IPS-20b (cell line): ENCODE measurements at regions not wholly inside any gene's neighbourhood (a gene's known extent, or its start where the extent isn't known, plus 50 kb on each side); places are given as distances from the start of the nearest gene placed in this dataset.

ENCODE experiments used
- H3K27ac ChIP-seq: one replicate; pipeline ENCODE4 v1.5.1; 2013; ENCODE audit warnings: low read length
- H3K27me3 ChIP-seq: 2 replicates; pipeline ENCODE4 v1.6.1; 2013; ENCODE audit warnings: mild to moderate bottlenecking, low read length, inconsistent platforms; ENCODE audit not compliant: insufficient read depth
- H3K36me3 ChIP-seq: 2 replicates; pipeline ENCODE4 v1.6.1; 2013; ENCODE audit warnings: low read depth, mild to moderate bottlenecking, inconsistent platforms, low read length, moderate library complexity; ENCODE audit not compliant: insufficient read depth
- H3K4me1 ChIP-seq: 2 replicates; pipeline ENCODE4 v1.6.1; 2013; ENCODE audit warnings: mild to moderate bottlenecking, control low read depth, inconsistent platforms, low read length, moderate library complexity; ENCODE audit not compliant: insufficient read depth
- H3K4me3 ChIP-seq: 2 replicates; pipeline ENCODE4 v1.5.1; 2013; ENCODE audit warnings: mild to moderate bottlenecking, low read length, inconsistent platforms
- H3K9ac ChIP-seq: 2 replicates; pipeline ENCODE4 v1.6.1; 2013; ENCODE audit warnings: low read depth, mild to moderate bottlenecking, inconsistent platforms, low read length, moderate library complexity
- H3K9me3 ChIP-seq: 2 replicates; pipeline ENCODE4 v1.6.1; 2013; ENCODE audit warnings: mild to moderate bottlenecking, low read depth, low read length, inconsistent platforms; ENCODE audit not compliant: insufficient read depth

DNA sequence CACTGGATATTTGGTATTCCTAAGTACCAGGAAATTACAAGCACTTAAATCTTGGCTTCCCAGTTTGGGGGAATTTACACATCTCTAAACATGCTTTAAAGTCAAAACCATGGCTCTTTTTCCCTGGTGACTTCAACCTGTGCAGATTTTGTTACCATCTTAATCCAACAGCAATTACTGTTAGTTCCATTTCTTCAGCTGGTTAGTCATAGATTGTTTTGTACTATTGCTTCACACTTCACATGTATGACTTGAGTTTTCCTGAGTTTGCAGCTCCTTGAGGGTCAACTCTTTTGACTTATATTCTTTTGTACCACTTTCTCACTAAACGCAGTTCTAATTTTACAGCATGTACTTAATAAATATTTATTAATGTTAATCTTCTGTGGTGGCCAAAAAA is 203.4 kb upstream of the RND3 start:
- Histone ChIP-seq H3K27ac (no peak overlapping the region), H3K27me3 (no peaks in the 10 kb centered on the region), H3K4me3 (no peak overlapping the region), H3K9me3 (no peaks in the 10 kb centered on the region), H3K9ac (no peak overlapping the region), H3K36me3 (no peaks in the 10 kb centered on the region), H3K4me1 (0 out of 2 replicates have a peak, but pooled peaks cover 2% of the 10 kb centered on the region)

GRCh38 chr2:150690261-150690660 is 202.8 kb upstream of the RND3 start:
- Histone ChIP-seq H3K27ac (no peak overlapping the region), H3K9me3 (no peaks in the 10 kb centered on the region), H3K36me3 (no peaks in the 10 kb centered on the region), H3K27me3 (no peaks in the 10 kb centered on the region), H3K4me3 (no peak overlapping the region), H3K4me1 (0 out of 2 replicates have a peak, but pooled peaks cover 2% of the 10 kb centered on the region), H3K9ac (no peak overlapping the region)

DNA sequence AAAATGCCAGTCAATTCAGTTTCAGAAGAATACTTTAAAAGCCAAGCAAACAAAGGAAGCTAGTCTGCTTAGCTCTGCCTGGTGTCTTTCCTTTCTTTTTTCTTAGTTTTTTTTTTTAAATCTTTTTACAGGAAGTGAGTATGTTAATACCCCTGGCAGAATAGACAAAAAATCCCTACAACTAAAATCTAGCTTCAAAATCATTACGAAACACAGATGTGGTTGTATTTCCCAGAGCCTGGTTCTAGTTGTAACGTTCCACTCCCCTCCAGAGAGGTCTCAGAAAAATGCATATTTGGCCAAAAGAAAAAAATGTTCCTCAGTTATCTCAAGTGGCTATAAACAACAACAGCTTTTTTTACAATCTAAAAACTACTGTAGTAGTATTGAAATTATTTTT is 202.1 kb upstream of the RND3 start:
- 0 out of 2 replicates have a peak, but pooled peaks cover 2% of the 10 kb centered on the region for H3K4me1 ChIP-seq
- no peaks in the 10 kb centered on the region for H3K36me3 ChIP-seq
- H3K4me3 ChIP-seq: no peak overlapping the region
- H3K27ac ChIP-seq: no peak overlapping the region
- H3K9ac ChIP-seq: no peak overlapping the region
- H3K9me3 ChIP-seq: no peaks in the 10 kb centered on the region
- H3K27me3 ChIP-seq: no peaks in the 10 kb centered on the region

GRCh38 chr2:150688016-150688415 is 200.5 kb upstream of the RND3 start:
- Histone ChIP-seq H3K4me3 (no peak overlapping the region), H3K27ac (no peak overlapping the region), H3K9ac (no peak overlapping the region), H3K27me3 (no peaks in the 10 kb centered on the region), H3K9me3 (no peaks in the 10 kb centered on the region), H3K4me1 (0 out of 2 replicates have a peak, but pooled peaks cover 2% of the 10 kb centered on the region), H3K36me3 (no peaks in the 10 kb centered on the region)

GRCh38 chr2:150686391-150686790 is 198.9 kb upstream of the RND3 start:
- Histone ChIP-seq H3K27ac (no peak overlapping the region), H3K27me3 (no peaks in the 10 kb centered on the region), H3K4me3 (no peak overlapping the region), H3K9ac (no peak overlapping the region), H3K4me1 (0 out of 2 replicates have a peak, but pooled peaks cover 2% of the 10 kb centered on the region), H3K9me3 (no peaks in the 10 kb centered on the region), H3K36me3 (no peaks in the 10 kb centered on the region)

GRCh38 chr2:150681120-150681804 is 193.8 kb upstream of the RND3 start:
- Histone ChIP-seq H3K36me3 (no peaks in the 10 kb centered on the region), H3K9me3 (no peaks in the 10 kb centered on the region), H3K9ac (no peak overlapping the region), H3K27me3 (no peaks in the 10 kb centered on the region), H3K4me1 (peaks cover 10% of the 10 kb centered on the region; the same call in 1 of the 2 replicates), H3K4me3 (no peak overlapping the region), H3K27ac (no peak overlapping the region)

- Histone ChIP-seq H3K9me3 (no peaks in the 10 kb centered on the region), H3K36me3 (no peaks in the 10 kb centered on the region), H3K4me1 (peaks cover 10% of the 10 kb centered on the region; the same call in 1 of the 2 replicates), H3K27ac (no peak overlapping the region), H3K4me3 (no peak overlapping the region), H3K9ac (no peak overlapping the region), H3K27me3 (no peaks in the 10 kb centered on the region)
These were observed 192.1 kb upstream of the RND3 start for GRCh38 chr2:150679456-150680120.

DNA sequence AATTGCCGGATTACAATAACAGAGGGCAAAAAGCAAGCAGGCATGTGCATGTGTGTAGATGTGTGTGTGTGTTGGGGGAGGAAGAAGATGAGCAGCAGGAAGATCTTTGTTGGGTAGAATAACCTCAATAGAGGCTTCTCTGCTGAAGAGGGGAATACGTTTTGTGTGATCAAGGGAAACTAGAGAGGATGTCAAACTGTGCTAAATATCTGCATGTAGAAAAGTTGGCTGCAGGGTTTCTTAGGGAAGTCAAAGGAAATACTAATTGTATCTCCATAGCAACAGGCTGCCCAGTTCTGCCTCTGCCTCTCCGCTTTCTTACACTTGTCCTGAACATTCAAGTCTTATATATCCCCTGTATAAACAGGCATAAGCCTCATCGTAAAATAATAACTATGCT is 190.1 kb upstream of the RND3 start:
- no peak overlapping the region for H3K4me3 ChIP-seq
- H3K36me3 ChIP-seq: no peaks in the 10 kb centered on the region
- H3K4me1 ChIP-seq: peaks cover 10% of the 10 kb centered on the region; the same call in 1 of the 2 replicates
- no peak overlapping the region for H3K9ac ChIP-seq
- H3K27ac ChIP-seq: no peak overlapping the region
- H3K9me3 ChIP-seq: no peaks in the 10 kb centered on the region
- no peaks in the 10 kb centered on the region for H3K27me3 ChIP-seq

GRCh38 chr2:150676747-150677383 is 189.4 kb upstream of the RND3 start:
- no peaks in the 10 kb centered on the region for H3K27me3 ChIP-seq
- H3K27ac ChIP-seq: no peak overlapping the region
- no peak overlapping the region for H3K9ac ChIP-seq
- H3K36me3 ChIP-seq: no peaks in the 10 kb centered on the region
- H3K4me1 ChIP-seq: peaks cover 10% of the 10 kb centered on the region; the same call in 1 of the 2 replicates
- H3K4me3 ChIP-seq: no peak overlapping the region
- no peaks in the 10 kb centered on the region for H3K9me3 ChIP-seq

DNA sequence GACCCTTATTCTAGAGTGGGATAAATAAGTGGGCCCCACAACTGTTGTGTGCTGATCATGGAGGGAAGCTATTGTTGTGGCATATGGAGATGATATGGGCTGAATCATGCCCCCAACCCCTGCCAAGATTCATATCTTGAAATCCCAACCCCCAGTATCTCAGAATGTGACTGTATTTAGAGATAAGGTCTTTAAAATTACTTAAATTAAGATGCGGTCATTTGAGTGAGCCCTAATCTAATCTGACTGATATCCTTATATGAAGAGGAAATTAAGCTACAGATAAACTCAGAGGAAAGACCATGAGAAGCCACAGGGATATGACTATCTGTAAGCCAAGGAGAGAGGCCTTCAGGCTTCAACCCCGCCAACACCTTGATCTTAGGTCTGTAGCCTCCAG is 188.3 kb upstream of the RND3 start:
- no peak overlapping the region for H3K4me3 ChIP-seq

DNA sequence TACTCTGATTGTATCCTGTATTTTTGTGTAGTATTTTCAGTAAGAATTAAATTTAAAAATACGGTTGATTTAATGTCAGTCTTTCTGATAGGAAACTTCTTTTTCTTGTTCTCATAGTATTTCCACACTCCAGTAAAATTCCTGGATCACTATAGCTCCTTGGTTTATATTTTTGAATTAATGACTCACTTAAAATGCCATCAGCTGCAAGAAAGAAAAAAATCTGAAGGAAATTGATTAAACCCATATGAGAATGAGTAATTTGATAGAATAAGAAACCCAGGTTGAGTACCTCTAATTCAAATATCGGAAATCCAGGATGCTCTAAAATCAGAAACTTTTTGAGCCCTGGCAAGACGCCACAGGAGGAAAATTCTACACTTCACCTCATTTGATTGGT is 186.8 kb upstream of the RND3 start:
- no peak overlapping the region for H3K27ac ChIP-seq
- no peaks in the 10 kb centered on the region for H3K9me3 ChIP-seq
- H3K9ac ChIP-seq: no peak overlapping the region
- no peaks in the 10 kb centered on the region for H3K36me3 ChIP-seq
- H3K27me3 ChIP-seq: no peaks in the 10 kb centered on the region
- peaks cover 10% of the 10 kb centered on the region; the same call in 1 of the 2 replicates for H3K4me1 ChIP-seq
- H3K4me3 ChIP-seq: no peak overlapping the region

More for the DNA sequence above, 188.3 kb upstream of the RND3 start:
- no peak overlapping the region for H3K27ac ChIP-seq
- H3K36me3 ChIP-seq: no peaks in the 10 kb centered on the region
- no peak overlapping the region for H3K9ac ChIP-seq
- peaks cover 10% of the 10 kb centered on the region; the same call in 1 of the 2 replicates for H3K4me1 ChIP-seq
- H3K27me3 ChIP-seq: no peaks in the 10 kb centered on the region
- H3K9me3 ChIP-seq: no peaks in the 10 kb centered on the region
